Lower leg skin (tissue), 4 donors: ENCODE measurements at regions not wholly inside any gene's neighbourhood (a gene's known extent, or its start where the extent isn't known, plus 50 kb on each side); places are given as distances from the start of the nearest gene placed in this dataset.

Experiments used
- DNase-seq, 2 donors: peaks; one replicate each; pipeline ENCODE4 v3.0.0-alpha.2; 2019; ENCODE audit warnings: low spot score in 2 of 2
- H3K4me3 ChIP-seq: fragments of 200-600 bp; sonication (generic); 2 replicates; pipeline ENCODE4 v1.5.1; 2017; ENCODE audit warnings: mild to moderate bottlenecking, low read depth; ENCODE audit not compliant: poor library complexity, severe bottlenecking
- CTCF ChIP-seq, 3 donors: fragments of 450-650 bp; IDR thresholded peaks; one replicate each; pipeline ENCODE4 v1.5.1; 2016; ENCODE audit warnings: antibody characterized with exemption in 3 of 3, mild to moderate bottlenecking in 3 of 3, moderate library complexity in 2 of 3
- POLR2A ChIP-seq, 2 donors: fragments of 450-650 bp; IDR thresholded peaks; one replicate each; pipeline ENCODE4 v1.6.1; 2016 to 2017; ENCODE audit warnings: antibody characterized with exemption in 2 of 2, mild to moderate bottlenecking in 1 of 2, moderate library complexity in 1 of 2
- WGBS, 2 donors: methylation state at CpG; one replicate each; pipeline ENCODE4 v1.1.5; 2018; 5-methylcytosine and 5-hydroxymethylcytosine counted together
- intact Hi-C: fragments of 100-400 bp; cut with DNase I; formaldehyde crosslinking; loops from one replicate; pipeline ENCODE4 v1.15.0; 2023; ENCODE audit warnings: low total_unique reads

- intact Hi-C loops: no loop called here
- TF ChIP-seq POLR2A (IDR thresholded peaks at IDR 0.05) (no peak), CTCF (IDR thresholded peaks at IDR 0.05) (no peak)
- 55 to 65% methylated on average over 1 of the region's 1 CpG for WGBS, 2 donors
- no peak for DNase-seq
- no peak overlapping the region for H3K4me3 ChIP-seq
Observed at GRCh38 chr5:28505121-28505520, 1466.7 kb upstream of the CDH9 start.

- DNase-seq: no peak
- TF ChIP-seq POLR2A (IDR thresholded peaks at IDR 0.05) (no peak), CTCF (IDR thresholded peaks at IDR 0.05) (no peak)
- 73 to 80% methylated on average over 2 of the region's 2 CpGs for WGBS, 2 donors
- no peak overlapping the region for H3K4me3 ChIP-seq
- intact Hi-C loops: no loop called here
Observed at GRCh38 chr5:28500511-28500910, 1462.1 kb upstream of the CDH9 start.

GRCh38 chr5:28499766-28500290, 1461.4 kb upstream of the CDH9 start:
- intact Hi-C loops: no loop called here
- no peak for TF ChIP-seq CTCF (IDR thresholded peaks at IDR 0.05)
- TF ChIP-seq POLR2A (IDR thresholded peaks at IDR 0.05): no peak
- no peak for DNase-seq

DNA sequence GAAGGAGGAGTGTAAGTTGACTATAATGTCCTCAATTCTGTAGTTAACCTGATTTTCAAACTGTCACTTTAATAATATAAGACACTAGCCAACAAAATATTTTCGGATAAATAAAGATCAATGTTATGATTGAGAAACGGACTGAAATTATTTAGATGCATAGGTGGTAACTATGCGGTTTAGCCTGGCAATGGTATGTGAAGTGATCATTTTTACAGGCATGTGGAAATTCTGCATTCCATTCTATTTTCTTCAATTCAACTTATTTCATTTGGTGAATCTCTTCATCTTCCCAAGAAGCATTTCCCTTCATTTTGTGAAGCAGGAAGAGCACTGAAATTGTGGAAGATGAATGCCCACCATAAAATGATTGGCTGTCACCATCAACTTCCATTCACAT, 1457.5 kb upstream of the CDH9 start:
- 42 to 47% methylated on average over 3 of the region's 3 CpGs for WGBS, 2 donors
- intact Hi-C loops: no loop called here
- DNase-seq: no peak
- no peak overlapping the region for H3K4me3 ChIP-seq
- TF ChIP-seq CTCF (IDR thresholded peaks at IDR 0.05) (no peak), POLR2A (IDR thresholded peaks at IDR 0.05) (no peak)

More at GRCh38 chr5:28499766-28500290, 1461.4 kb upstream of the CDH9 start:
- no peak overlapping the region for H3K4me3 ChIP-seq

- 86 to 92% methylated on average over 1 of the region's 1 CpG for WGBS, 2 donors
- TF ChIP-seq CTCF (IDR thresholded peaks at IDR 0.05) (no peak), POLR2A (IDR thresholded peaks at IDR 0.05) (no peak)
- no peak overlapping the region for H3K4me3 ChIP-seq
- DNase-seq: no peak
- intact Hi-C loops: no loop called here
Observed at GRCh38 chr5:28493456-28493855, 1455.1 kb upstream of the CDH9 start.

- TF ChIP-seq CTCF (IDR thresholded peaks at IDR 0.05): no peak
- no peak for TF ChIP-seq POLR2A (IDR thresholded peaks at IDR 0.05)
- DNase-seq: no peak
- intact Hi-C loops: no loop called here
- 70 to 85% methylated on average over 2 of the region's 2 CpGs for WGBS, 2 donors
- no peak overlapping the region for H3K4me3 ChIP-seq
Observed at GRCh38 chr5:28488752-28489151, 1450.4 kb upstream of the CDH9 start.
